ENCODE measurements at regions not wholly inside any gene's neighbourhood (a gene's known extent, or its start where the extent isn't known, plus 50 kb on each side); places are given as distances from the start of the nearest gene placed in this dataset.

DNA sequence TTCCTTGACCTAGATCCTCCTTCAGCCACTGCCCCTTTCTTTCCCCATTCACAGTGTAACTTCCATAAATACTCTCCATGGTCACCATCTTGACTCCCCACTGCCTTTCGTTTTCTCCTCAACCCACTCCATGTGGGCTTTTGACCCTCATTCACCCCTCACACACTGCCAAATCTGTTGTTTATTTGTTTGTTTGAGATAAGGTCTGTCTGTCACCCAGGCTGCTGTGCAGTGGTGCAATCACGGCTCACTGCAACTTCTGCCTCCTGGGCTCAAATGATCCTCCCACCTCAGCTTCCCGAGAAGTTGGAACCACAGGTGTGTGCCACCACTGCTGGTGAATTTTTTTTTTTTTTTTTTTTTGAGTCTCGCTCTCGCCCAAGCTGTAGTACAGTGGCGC lies 162.9 kb downstream of the FGF1 start:
- TF ChIP-seq, protein P1, sequence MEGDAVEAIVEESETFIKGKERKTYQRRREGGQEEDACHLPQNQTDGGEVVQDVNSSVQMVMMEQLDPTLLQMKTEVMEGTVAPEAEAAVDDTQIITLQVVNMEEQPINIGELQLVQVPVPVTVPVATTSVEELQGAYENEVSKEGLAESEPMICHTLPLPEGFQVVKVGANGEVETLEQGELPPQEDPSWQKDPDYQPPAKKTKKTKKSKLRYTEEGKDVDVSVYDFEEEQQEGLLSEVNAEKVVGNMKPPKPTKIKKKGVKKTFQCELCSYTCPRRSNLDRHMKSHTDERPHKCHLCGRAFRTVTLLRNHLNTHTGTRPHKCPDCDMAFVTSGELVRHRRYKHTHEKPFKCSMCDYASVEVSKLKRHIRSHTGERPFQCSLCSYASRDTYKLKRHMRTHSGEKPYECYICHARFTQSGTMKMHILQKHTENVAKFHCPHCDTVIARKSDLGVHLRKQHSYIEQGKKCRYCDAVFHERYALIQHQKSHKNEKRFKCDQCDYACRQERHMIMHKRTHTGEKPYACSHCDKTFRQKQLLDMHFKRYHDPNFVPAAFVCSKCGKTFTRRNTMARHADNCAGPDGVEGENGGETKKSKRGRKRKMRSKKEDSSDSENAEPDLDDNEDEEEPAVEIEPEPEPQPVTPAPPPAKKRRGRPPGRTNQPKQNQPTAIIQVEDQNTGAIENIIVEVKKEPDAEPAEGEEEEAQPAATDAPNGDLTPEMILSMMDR (conservative IDR thresholded peaks at IDR 0.05; ENCODE audit: low read depth in 2 of 2): 0 out of 4 replicates have a peak, but pooled peaks of 1 of the 2 experiments have one; percentile 2
- no peak for TF ChIP-seq CREB1 (CRISPR knock-in tag; IDR thresholded peaks at IDR 0.05; ENCODE audit: low read depth)
- Histone ChIP-seq H3K36me3 (ENCODE audit: insufficient read depth) (no peaks in the 10 kb centered on the region), H2AFZ (no peak overlapping the region), H4K20me1 (replicated peaks; ENCODE audit: insufficient read depth) (no peaks in the 10 kb centered on the region), H3K27ac (ENCODE audit: low read depth) (no peak overlapping the region), H3K79me2 (replicated peaks; ENCODE audit: insufficient read depth) (no peaks in the 10 kb centered on the region), H3K4me1 (ENCODE audit: insufficient read depth) (peaks cover 12% of the 10 kb centered on the region), H3F3A (replicated peaks; ENCODE audit: low read depth) (peaks cover 6% of the 10 kb centered on the region; the same call in 1 of the 2 replicates), H3K4me2 (no peak overlapping the region), H3K4me3 (no peak overlapping the region), H3K9me2 (ENCODE audit: insufficient read depth) (no peaks in the 10 kb centered on the region), H3K27me3 (ENCODE audit: insufficient read depth) (no peaks in the 10 kb centered on the region)
- Mint-ChIP-seq H3K36me3 (ENCODE audit: low read depth) (peaks cover under 1% of the 10 kb centered on the region; the same call in 2 of the 3 replicates), H3K27me3 (ENCODE audit: insufficient read depth, low read depth, poor library complexity) (peaks cover 1% of the 10 kb centered on the region), H3K4me3 (no peak overlapping the region), H3K27ac (no peak overlapping the region), H3K9me3 (peaks cover under 1% of the 10 kb centered on the region; the same call in 1 of the 3 replicates), H3K4me1 (peaks cover 16% of the 10 kb centered on the region)
- ATAC-seq (no peak), DNase-seq (ENCODE audit: low spot score) (no peak)

DNA sequence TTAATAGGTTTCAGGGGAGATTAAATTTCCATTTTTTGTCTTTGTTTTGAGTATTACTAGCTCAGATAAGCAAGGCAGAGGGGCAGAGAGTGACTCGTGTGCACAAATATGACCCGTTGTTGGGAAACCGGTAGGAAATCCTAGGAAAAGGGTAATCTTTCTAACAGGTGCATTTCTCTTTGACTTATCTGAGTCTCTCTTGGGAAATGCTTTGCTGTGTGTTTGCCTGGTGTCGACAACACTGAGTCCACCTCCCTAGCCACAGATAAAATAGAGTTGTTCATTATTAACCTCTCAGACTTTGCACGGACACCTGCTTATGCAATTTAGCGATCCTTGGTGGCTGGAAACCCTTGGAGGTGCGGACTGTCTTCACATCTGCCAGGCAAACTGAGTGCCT lies 164.2 kb downstream of the FGF1 start:
- Histone ChIP-seq H2AFZ (peak overlapping the region; percentile 10; the same call in 1 of the 2 replicates), H3K4me1 (ENCODE audit: insufficient read depth) (peaks cover 12% of the 10 kb centered on the region), H3K9me2 (ENCODE audit: insufficient read depth) (no peaks in the 10 kb centered on the region), H3K79me2 (replicated peaks; ENCODE audit: insufficient read depth) (no peaks in the 10 kb centered on the region), H3K27ac (ENCODE audit: low read depth) (no peak overlapping the region), H3K4me3 (no peak overlapping the region), H3F3A (replicated peaks; ENCODE audit: low read depth) (peaks cover 6% of the 10 kb centered on the region; the same call in 1 of the 2 replicates), H3K4me2 (no peak overlapping the region; the same call in 1 of the 2 replicates), H3K36me3 (ENCODE audit: insufficient read depth) (no peaks in the 10 kb centered on the region), H3K27me3 (ENCODE audit: insufficient read depth) (no peaks in the 10 kb centered on the region), H4K20me1 (replicated peaks; ENCODE audit: insufficient read depth) (no peaks in the 10 kb centered on the region)
- Mint-ChIP-seq H3K36me3 (ENCODE audit: low read depth) (peaks cover 12% of the 10 kb centered on the region; the same call in 2 of the 3 replicates), H3K4me3 (no peak overlapping the region), H3K27me3 (ENCODE audit: insufficient read depth, low read depth, poor library complexity) (peaks cover 8% of the 10 kb centered on the region), H3K9me3 (peaks cover 13% of the 10 kb centered on the region), H3K27ac (no peak overlapping the region), H3K4me1 (peaks cover 22% of the 10 kb centered on the region)
- ATAC-seq: no peak
- TF ChIP-seq ZNF331 (CRISPR knock-in tag; IDR thresholded peaks at IDR 0.05; ENCODE audit: low read depth): no peak
- no peak for TF ChIP-seq STAT1 (IDR thresholded peaks at IDR 0.05; ENCODE audit: unreplicated experiment)
- TF ChIP-seq JUNB (IDR thresholded peaks at IDR 0.05; ENCODE audit: unreplicated experiment): no peak
- no peak for TF ChIP-seq CREB1 (CRISPR knock-in tag; IDR thresholded peaks at IDR 0.05; ENCODE audit: low read depth)
- no peak for DNase-seq (ENCODE audit: low spot score)

DNA sequence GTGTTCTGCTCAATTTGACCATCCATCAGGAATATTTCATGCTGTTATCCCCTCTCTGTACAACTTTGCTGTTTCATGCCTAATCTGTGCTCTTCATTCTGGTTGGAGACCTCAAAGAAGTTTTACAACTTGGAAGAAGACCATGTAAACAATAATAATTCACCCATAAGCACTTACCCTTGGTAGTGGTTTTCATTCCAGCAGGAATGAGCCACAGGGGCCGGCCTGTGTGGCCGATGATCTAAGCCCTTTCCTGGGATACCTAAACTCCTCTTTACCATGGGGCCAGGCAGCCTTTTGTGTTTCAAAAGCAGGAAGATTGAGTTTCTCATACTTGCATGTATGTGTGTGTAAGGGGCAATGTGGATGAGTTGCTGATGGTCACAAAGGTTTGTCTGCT lies 165.0 kb downstream of the FGF1 start:
- Histone ChIP-seq H3K4me2 (no peak overlapping the region; the same call in 1 of the 2 replicates), H2AFZ (peak overlapping the region; percentile 10; the same call in 1 of the 2 replicates), H3K27me3 (ENCODE audit: insufficient read depth) (no peaks in the 10 kb centered on the region), H3K4me3 (no peak overlapping the region), H3K4me1 (ENCODE audit: insufficient read depth) (peaks cover 12% of the 10 kb centered on the region), H3K79me2 (replicated peaks; ENCODE audit: insufficient read depth) (no peaks in the 10 kb centered on the region), H3K9me2 (ENCODE audit: insufficient read depth) (0 out of 2 replicates have a peak, but pooled peaks cover 4% of the 10 kb centered on the region), H3K27ac (ENCODE audit: low read depth) (no peak overlapping the region), H3K36me3 (ENCODE audit: insufficient read depth) (no peaks in the 10 kb centered on the region), H3F3A (replicated peaks; ENCODE audit: low read depth) (peaks cover 6% of the 10 kb centered on the region; the same call in 1 of the 2 replicates), H4K20me1 (replicated peaks; ENCODE audit: insufficient read depth) (no peaks in the 10 kb centered on the region)
- H3K4me3 Mint-ChIP-seq: no peak overlapping the region
- peaks cover 8% of the 10 kb centered on the region for H3K27me3 Mint-ChIP-seq (ENCODE audit: insufficient read depth, low read depth, poor library complexity)
- H3K9me3 Mint-ChIP-seq: peaks cover 21% of the 10 kb centered on the region
- DNase-seq (ENCODE audit: low spot score) (no peak), ATAC-seq (no peak; the same call in 2 of the 3 replicates)
- no peak overlapping the region for H3K27ac Mint-ChIP-seq
- H3K4me1 Mint-ChIP-seq: peaks cover 24% of the 10 kb centered on the region
- peaks cover 19% of the 10 kb centered on the region; the same call in 2 of the 3 replicates for H3K36me3 Mint-ChIP-seq (ENCODE audit: low read depth)
- no peak for TF ChIP-seq STAT1 (IDR thresholded peaks at IDR 0.05; ENCODE audit: unreplicated experiment)
- no peak for TF ChIP-seq CREB1 (CRISPR knock-in tag; IDR thresholded peaks at IDR 0.05; ENCODE audit: low read depth)
- TF ChIP-seq ZNF114 (CRISPR knock-in tag; IDR thresholded peaks at IDR 0.05): no peak
- TF ChIP-seq, protein P2, sequence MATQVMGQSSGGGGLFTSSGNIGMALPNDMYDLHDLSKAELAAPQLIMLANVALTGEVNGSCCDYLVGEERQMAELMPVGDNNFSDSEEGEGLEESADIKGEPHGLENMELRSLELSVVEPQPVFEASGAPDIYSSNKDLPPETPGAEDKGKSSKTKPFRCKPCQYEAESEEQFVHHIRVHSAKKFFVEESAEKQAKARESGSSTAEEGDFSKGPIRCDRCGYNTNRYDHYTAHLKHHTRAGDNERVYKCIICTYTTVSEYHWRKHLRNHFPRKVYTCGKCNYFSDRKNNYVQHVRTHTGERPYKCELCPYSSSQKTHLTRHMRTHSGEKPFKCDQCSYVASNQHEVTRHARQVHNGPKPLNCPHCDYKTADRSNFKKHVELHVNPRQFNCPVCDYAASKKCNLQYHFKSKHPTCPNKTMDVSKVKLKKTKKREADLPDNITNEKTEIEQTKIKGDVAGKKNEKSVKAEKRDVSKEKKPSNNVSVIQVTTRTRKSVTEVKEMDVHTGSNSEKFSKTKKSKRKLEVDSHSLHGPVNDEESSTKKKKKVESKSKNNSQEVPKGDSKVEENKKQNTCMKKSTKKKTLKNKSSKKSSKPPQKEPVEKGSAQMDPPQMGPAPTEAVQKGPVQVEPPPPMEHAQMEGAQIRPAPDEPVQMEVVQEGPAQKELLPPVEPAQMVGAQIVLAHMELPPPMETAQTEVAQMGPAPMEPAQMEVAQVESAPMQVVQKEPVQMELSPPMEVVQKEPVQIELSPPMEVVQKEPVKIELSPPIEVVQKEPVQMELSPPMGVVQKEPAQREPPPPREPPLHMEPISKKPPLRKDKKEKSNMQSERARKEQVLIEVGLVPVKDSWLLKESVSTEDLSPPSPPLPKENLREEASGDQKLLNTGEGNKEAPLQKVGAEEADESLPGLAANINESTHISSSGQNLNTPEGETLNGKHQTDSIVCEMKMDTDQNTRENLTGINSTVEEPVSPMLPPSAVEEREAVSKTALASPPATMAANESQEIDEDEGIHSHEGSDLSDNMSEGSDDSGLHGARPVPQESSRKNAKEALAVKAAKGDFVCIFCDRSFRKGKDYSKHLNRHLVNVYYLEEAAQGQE (IDR thresholded peaks at IDR 0.05; ENCODE audit: unreplicated experiment): no peak
